GM12872 (cell line): ENCODE measurements at regions not wholly inside any gene's neighbourhood (a gene's known extent, or its start where the extent isn't known, plus 50 kb on each side); places are given as distances from the start of the nearest gene placed in this dataset.

Experiments
- CTCF ChIP-seq: IDR thresholded peaks from 3 replicates; pipeline ENCODE4 v1.5.1; 2011; ENCODE audit warnings: low read depth, mild to moderate bottlenecking, low read length, moderate library complexity; ENCODE audit not compliant: insufficient read depth

DNA sequence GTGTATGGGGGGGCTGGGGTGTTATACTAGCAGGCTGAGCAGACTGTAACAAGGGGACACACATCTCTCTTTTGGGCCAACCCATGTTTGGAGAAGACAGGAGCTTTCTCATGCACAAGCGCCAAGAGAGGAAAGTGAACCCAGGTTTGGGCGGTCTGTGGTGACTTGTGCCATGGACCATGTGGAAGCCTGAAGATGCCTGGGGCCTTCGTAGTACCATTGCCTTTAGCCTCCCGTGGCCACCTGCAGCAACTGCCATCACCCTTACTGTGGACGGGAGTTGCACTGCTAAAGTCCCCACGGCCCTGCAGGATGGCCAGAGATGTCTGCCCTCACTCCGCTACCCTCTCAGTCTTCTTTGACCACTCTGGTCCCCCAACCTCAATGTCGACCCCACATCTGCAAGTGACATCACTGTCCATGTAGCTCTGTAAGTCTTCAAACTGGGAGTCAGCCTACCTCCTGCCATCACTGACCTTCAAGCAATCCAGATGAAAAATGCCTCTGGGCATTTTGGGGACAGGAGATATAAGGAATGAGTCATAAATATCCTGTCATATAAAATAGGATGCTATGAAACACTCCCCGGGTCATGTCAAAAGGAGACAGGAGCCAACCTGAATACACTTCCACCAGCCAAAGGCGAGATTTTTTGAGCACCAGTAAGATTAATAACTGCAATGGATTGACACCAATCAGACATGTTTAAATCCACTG is 74.7 kb upstream of the C15orf39 start:
- no peak for TF ChIP-seq CTCF

DNA sequence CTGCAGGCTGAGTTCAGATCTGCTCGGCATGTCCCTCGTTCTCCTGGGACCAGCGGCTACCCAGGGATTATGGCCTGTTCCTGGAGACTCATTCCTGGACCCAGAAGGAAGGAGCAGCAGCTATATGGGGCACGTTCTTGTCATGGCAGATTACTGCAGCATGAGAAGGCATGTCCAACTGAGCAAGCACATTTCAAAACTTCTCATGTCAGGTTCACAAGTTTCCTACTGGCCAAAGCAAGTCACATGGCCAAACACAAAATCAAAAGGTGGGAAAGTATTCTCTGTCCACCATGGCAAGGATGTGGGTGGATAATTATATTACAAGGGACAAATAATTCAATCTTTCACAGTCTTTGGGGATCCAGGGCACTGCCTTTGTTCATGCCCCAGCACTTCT is 71.9 kb upstream of the C15orf39 start:
- no peak for TF ChIP-seq CTCF

- no peak for TF ChIP-seq CTCF
These were observed 70.4 kb upstream of the C15orf39 start for GRCh38 chr15:75131269-75131643.

GRCh38 chr15:75134748-75135147 is 66.9 kb upstream of the C15orf39 start:
- TF ChIP-seq CTCF = no peak

DNA sequence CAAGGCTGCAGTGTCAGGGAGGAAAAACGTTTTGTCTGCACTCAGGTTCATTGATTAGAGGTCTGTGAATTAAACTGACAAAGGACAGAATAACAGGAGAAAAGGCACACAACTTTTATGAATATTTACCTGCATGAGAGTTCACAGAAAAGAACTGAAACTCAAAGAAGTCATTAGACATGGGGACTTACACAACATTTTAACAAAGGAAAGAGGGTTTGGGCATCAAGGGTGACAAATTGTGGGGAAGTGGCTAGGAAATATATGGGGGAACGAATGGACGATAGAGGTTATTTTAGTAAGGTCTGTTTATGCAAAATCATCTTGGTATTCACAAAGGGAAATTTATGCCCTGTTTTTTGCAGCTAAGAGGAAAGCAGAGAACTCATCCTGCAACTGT is 65.6 kb upstream of the C15orf39 start:
- TF ChIP-seq CTCF = no peak

DNA sequence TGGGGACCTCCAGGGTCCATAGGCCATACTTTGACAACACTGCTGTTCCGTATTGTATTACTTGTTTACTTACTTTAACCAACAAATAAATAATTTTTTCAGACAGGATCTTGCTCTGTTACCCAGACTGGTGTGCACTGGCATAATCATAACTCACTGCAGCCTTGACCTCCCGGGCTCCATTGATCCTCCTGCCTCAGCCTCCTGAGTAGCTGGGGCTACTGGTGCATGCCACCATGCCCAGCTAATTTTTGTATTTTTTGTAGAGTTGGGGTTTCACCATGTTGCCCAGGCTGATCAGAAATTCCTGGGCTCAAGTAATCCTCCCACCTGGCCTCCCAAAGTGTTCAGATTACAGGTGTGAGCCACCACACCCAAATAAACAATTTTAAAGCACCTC is 64.9 kb upstream of the C15orf39 start:
- TF ChIP-seq CTCF = no peak

DNA sequence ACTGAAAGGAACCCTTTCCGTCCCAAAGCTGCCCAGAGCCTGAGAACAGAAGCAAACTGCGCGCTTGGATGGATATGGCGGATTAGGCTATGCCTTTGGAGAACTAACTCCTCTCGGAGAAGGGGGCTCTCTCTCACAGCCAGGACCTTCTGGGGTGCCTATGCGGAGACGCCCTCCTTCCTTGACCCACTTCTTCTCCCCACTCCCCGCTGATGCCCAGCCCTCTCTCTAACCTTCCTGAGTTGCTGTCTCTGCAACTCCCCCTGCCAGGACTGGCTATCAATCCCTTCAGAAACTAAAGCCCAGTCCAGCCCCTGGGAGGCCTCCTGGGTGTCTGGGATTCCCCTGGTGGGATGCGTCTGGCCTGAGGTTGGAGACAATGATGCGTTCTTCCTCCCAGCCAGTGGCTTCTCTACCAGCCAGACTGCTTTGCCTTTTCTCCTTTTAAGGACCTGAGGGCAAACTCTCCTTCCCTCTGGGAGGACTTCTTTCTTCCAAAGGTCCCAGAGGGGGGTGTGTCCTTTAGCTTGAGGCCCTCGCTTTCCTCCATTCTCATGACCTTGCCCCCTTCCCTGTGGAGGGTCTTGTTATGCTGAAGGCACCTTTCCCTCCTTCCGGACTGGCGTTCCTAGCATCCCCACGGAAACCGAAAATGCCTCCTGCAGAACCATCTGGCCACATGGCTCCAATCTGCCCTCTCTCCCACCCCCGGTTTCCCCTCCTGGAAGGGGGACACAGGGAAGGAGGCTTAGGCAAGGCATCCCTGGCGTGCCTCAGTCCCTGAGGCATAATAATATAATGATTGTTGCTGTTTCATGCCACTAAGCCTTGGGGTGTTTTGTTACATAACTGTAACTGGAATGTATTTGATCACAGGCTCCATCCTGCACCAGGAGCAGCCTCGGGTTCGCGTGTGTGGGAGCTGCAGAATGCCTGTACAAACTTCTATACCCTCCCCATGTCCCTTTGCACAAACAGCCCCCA is 63.4 kb upstream of the C15orf39 start:
- TF ChIP-seq CTCF = no peak
